ENCODE measurements at regions not wholly inside any gene's neighbourhood (a gene's known extent, or its start where the extent isn't known, plus 50 kb on each side); places are given as distances from the start of the nearest gene placed in this dataset.
"Not testable (repeated sequence)": the region's sequence is repeated elsewhere in the genome, so short reads cannot be mapped to it uniquely, and the experiment has no call there.

GRCh38 chr1:223931476-223931875, 85.7 kb upstream of the TP53BP2 start:
- not testable (repeated sequence) for TF ChIP-seq POLR2A (IDR thresholded peaks at IDR 0.05)
- TF ChIP-seq, protein P1, sequence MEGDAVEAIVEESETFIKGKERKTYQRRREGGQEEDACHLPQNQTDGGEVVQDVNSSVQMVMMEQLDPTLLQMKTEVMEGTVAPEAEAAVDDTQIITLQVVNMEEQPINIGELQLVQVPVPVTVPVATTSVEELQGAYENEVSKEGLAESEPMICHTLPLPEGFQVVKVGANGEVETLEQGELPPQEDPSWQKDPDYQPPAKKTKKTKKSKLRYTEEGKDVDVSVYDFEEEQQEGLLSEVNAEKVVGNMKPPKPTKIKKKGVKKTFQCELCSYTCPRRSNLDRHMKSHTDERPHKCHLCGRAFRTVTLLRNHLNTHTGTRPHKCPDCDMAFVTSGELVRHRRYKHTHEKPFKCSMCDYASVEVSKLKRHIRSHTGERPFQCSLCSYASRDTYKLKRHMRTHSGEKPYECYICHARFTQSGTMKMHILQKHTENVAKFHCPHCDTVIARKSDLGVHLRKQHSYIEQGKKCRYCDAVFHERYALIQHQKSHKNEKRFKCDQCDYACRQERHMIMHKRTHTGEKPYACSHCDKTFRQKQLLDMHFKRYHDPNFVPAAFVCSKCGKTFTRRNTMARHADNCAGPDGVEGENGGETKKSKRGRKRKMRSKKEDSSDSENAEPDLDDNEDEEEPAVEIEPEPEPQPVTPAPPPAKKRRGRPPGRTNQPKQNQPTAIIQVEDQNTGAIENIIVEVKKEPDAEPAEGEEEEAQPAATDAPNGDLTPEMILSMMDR (IDR thresholded peaks at IDR 0.05 in 4 of 5, conservative IDR thresholded peaks at IDR 0.05 in 1 of 5): not testable (repeated sequence)

All from gastrocnemius medialis (tissue), 4 donors.